HFF-Myc (cell line): ENCODE measurements at regions not wholly inside any gene's neighbourhood (a gene's known extent, or its start where the extent isn't known, plus 50 kb on each side); places are given as distances from the start of the nearest gene placed in this dataset.

ENCODE experiments used
- DNase-seq: peaks from one replicate; pipeline ENCODE4 v3.0.0-alpha.2; 2011; ENCODE audit warnings: low read depth; ENCODE audit errors: extremely low read depth
- H3K4me3 ChIP-seq: replicated peaks from 2 replicates; pipeline ENCODE4 v1.5.1; 2011; ENCODE audit warnings: low read depth, mild to moderate bottlenecking, control low read depth, low read length
- CTCF ChIP-seq: IDR thresholded peaks from 2 replicates; pipeline ENCODE4 v1.5.1; 2012; ENCODE audit warnings: mild to moderate bottlenecking, low read depth, low read length, control low read depth; ENCODE audit errors: missing control alignments

- no peak for DNase-seq
- TF ChIP-seq CTCF: no peak
These were observed 227.0 kb downstream of the ARRDC4 start for GRCh38 chr15:98187549-98187948.

GRCh38 chr15:98190914-98191313 lies 230.4 kb downstream of the ARRDC4 start:
- no peak overlapping the region for H3K4me3 ChIP-seq
- TF ChIP-seq CTCF: no peak
- no peak for DNase-seq

More at GRCh38 chr15:98187549-98187948, 227.0 kb downstream of the ARRDC4 start:
- no peak overlapping the region for H3K4me3 ChIP-seq

- no peak overlapping the region for H3K4me3 ChIP-seq
- no peak for TF ChIP-seq CTCF
- DNase-seq: no peak
These were observed 235.3 kb downstream of the ARRDC4 start for GRCh38 chr15:98195796-98196195.

- TF ChIP-seq CTCF: no peak
- no peak overlapping the region for H3K4me3 ChIP-seq
- no peak for DNase-seq
These were observed 235.9 kb downstream of the ARRDC4 start for GRCh38 chr15:98196371-98196770.

- TF ChIP-seq CTCF: no peak
- H3K4me3 ChIP-seq: no peak overlapping the region
- DNase-seq: no peak
These were observed 241.8 kb downstream of the ARRDC4 start for GRCh38 chr15:98202256-98202655.

- TF ChIP-seq CTCF: no peak
- H3K4me3 ChIP-seq: no peak overlapping the region
- no peak for DNase-seq
These were observed 243.6 kb downstream of the ARRDC4 start for GRCh38 chr15:98203872-98204660.

GRCh38 chr15:98207928-98208327 lies 247.4 kb downstream of the ARRDC4 start:
- no peak overlapping the region for H3K4me3 ChIP-seq
- no peak for DNase-seq
- TF ChIP-seq CTCF: no peak
